Putamen (tissue), 1 donor: ENCODE measurements at regions not wholly inside any gene's neighbourhood (a gene's known extent, or its start where the extent isn't known, plus 50 kb on each side); places are given as distances from the start of the nearest gene placed in this dataset.

ENCODE experiments used
- DNase-seq: peaks from one replicate; pipeline ENCODE4 v3.0.0-alpha.2; 2016; ENCODE audit warnings: low spot score

DNA sequence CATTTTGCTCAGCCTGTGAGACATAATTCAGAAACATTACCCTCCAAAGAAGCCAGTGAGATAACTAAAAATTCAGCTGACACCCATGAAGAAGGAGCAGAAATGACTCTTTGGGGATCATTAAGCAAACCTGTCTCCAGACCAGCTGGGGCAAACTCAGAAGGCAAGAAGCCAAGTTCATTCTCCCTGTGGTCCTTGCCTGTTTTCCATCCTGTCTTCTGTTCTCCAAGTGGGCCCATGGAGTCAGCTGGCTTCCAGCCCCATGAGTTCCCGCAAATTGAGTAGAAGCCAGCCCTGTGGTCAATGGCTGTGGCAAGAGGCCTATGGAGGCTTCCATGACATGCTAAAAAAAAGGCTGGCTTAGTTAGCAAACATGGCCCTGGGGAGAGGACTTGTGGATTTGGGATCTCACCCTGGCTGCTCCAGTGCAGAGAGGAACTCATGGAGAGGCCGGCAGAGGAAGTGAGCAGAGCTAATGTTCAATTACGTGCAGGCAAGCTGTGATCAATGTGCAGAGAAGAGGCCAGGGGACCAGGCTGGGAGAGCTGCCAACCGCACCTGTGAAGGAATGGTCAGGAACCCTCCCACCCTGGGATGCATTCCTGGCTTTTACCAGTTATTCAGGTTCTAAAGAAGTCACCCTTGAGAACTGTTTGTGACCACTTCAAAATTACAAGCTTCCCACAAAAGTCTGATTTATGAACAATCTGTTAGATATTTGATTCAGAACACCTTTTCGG, 229.1 kb downstream of the TSHZ3 start:
- DNase-seq: no peak

DNA sequence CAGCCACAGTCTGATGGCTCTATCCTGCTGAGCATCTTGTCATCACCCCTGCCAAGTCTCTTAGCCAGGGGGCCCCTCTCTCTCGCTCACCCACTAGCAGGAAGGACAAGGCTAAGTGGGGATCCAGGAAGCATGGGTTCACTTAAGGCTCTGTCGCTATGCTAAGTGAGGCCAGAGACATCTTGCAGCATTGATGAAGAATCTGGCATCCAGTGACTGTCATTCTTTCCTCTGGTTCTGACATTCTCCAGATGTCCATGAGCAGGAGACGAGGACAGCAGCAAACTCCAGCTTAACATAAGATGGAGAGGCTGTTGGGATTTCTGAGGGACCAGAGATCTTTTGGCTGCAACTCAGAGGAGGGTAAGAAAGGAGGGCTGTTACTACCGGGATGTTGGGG, 230.2 kb downstream of the TSHZ3 start:
- DNase-seq: no peak

DNA sequence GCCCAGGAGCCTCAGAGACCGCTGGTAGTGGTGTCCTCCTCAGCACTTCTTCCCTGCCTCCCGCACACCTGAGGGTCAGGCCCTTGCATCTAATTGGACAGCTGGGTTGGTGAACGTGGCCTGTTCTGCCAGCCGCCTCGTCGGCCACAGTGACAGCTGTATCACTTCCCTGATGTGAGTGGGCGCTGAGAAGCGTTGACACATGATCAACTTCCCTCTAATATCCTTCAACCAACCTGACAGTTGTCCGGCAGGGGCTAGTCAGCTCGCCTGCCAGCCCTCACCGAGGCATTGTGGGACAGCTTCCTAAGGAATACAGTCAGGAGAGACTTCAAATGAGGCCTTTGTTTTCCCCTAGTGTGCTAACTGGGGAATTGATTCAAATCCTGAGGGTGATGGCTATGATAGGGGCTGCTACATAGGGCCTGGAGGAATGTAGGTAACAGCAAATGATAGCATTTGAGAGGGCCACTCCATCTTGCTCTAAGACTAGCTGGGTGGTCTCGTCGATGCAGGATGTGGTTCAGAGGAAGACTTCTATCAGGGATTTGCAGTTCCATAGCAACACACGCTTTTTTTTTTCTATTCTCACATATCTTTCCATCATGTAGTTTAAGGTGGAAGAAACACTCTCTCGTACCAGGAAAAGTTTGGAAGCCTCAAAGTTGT, 230.8 kb downstream of the TSHZ3 start:
- no peak for DNase-seq

DNA sequence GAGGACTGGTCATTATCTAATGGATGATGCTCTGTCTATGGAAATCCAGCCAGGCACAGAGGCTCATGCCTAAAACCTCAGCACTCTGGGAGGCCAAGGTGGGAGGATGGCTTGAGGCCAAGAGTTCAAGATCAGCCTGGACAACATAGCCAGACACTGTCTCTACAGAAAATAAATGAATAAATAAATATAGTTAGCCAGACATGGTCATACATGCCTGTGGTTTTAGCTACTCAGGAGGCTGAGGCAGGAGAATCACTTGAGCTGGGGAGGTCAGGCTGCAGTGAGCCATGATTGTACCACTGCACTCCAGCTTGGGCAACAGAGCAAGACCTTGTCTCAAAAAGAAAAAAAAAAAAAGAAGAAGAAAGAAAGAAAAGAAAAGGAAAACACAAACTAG, 234.7 kb downstream of the TSHZ3 start:
- no peak for DNase-seq

DNA sequence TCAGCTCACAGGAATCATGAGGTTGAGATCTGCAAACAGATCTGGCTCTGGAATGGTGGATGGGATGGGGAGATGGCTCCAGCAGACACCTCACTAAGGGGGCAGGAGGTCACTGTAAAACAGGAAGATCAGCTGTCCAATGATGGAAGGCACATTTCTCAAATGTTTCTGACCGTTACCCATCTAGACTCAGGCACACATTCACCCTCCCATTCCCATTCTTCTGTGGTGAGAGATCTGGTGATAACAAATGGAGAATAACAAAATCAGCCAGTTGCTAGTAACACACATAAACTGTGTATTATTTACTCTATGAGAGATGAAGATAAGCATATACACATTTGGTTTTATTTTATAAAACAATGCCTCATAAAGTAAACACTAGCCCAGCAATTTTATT, 235.9 kb downstream of the TSHZ3 start:
- DNase-seq: no peak

DNA sequence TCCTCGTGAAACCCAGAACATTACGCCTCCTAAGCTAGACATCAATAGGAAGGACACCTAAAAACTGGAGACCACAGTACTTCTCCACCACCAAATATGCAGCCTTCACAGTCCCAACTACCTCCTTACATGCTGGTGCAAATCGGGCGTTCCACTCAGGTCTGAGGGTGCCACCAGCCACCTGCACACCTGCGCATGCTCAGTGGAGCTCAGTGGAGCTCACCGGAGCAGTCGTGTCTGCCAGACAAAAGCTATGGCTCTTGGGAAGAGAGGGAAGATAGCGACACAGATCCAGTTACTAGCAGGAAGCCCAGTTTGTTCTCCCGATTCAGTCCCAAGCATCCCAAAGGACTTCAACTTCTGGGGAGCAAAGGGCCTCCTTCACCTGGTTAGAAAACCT, 237.1 kb downstream of the TSHZ3 start:
- no peak for DNase-seq

DNA sequence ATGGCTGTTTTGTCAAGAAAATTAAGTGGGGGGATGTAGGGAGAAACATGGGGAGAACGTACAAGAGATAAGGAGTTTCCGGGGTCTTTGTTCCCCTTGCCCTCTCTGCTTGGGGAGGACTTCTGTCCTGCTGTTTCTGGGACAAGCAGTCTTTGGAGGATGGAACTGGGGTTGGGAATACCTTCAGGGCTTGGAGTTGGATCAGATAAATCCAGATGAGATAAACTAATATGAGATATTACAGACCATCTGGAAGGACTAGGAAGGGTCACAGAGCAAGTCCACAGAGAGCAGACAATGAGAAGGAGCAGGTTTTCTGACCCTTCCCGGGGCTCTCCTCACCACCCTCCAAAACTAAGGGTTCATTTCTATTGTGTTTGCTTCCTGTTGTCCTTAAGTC, 237.5 kb downstream of the TSHZ3 start:
- DNase-seq: no peak

DNA sequence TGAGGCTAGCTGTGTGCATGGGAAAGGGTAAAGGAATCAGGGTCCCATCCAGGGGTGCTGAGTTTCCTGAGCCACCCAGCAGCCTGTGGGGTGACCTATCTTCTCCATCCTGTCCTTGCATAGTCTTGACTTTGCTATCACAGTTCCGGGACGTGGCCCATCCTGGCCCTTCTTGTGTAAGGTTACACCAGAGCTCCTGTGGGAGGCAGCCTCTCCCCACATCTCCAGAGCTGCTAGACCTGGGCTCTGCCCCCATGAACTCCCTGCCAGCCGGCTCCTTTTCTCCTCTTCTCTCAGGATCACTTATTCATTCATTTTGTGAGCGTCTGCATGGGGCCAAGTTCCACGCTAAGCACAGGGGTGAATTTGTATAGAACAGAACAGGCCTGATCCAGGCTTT, 238.9 kb downstream of the TSHZ3 start:
- no peak for DNase-seq

DNA sequence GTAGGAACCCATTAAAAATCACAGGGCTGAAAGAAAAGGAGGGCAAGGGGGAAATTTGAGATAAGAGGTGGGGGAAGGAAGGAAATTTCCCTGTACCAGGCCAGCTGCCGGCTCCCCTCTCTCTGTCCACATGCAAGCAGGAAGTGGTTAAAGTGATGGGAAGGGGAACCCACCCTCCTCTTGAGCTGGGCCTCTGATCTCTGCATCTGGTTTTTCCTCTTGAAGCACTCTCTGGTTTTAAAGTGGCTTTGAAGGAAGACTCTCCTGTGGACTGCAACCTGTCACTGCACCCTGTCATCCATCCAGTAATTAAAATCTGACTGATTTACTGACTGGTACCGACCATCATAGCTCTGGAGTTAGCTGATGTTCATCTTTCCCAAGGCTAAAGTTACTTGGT, 239.6 kb downstream of the TSHZ3 start:
- no peak for DNase-seq

DNA sequence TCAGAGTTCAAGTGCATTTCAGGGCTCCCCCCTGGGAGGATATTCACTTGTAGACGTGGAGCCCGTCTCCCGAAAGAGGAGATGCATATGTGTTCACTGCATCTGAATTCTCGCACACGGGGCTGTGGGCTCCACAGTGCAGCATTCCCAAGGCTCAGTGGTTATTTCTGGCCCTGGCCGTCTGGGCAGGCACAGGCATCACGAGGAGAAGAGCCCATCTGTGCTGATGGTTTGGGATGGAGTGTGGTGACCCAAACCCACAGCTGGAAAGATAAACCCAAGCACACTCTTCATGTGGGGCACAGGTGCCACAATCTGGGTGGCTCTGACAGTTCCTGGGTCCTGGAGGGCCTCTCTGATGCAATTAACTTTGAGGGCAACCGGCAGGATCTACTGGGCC, 242.1 kb downstream of the TSHZ3 start:
- DNase-seq: no peak

DNA sequence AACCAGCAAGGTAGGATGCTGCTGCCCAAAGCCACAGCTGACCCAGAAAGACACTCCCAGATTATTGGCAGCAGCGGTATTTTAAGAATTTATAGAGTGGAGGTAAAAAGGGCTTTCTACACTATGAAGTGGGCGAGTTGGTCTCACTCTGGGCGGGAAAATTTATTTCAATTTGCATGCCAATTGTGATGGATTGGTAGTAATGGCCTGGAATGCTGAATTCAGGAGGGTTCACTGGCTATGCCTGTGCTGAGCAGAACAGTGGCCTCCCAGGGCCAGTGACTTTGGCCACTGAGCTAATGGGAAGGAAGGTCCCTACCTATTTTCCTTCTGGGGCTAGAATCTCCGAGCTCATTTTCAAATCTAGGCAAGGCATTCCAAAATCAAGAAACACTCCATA, 243.5 kb downstream of the TSHZ3 start:
- no peak for DNase-seq

DNA sequence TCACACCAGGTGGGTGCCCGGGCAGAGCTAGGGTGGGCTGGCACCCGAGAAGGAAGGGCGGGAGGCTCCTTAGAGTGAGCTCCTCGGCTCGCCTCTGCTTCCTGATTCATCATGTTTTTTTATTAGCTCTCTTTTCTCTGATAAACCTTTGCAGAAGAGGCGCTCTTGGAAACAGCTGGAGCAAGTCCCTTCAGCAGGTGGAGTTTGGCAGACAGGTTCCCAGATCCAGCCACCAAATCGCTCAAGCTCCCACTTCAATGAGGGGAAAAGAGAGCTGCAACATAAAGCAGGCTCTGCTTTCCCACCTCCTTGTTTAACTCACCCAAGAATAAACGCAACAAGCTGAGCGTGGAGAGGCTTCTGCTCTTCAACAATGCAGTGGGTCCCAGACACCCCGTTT, 244.8 kb downstream of the TSHZ3 start:
- no peak for DNase-seq

DNA sequence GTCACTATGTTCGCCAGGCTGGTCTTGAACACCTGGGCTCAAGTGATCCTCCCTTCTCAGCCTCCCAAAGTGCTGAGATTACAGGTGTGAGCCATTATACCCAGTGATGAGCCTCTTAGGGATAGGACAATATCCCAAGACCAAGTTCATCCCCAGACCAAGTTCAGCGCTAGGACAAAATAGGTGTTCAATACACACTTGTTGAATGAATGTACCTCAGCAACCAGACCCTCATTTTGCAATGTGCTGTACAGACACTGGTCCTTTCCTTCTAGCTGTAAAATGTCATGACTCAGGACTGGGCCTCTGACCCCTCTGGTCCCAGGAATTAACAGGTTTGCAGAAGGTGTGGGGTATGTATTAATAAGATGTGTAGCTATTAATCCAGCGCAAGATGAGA, 246.0 kb downstream of the TSHZ3 start:
- DNase-seq: no peak

DNA sequence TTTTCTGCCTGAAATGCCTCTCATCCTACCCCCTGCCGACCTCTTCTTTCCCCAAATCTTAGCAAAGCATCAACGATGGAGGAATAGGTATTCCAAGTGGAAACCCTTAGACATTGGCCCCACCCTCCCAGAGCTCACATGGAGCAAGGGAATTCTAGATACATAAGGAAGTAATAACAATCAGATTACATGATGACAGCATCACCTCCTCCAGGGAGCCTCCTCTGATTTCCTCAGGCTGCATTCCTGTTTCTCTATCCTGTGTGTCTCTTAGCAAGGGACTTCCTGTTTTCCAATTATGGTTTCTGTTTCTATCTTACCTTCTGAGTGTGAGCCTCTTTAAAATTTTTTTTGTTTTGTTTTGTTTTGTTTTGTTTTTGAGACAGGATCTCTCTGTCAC, 246.6 kb downstream of the TSHZ3 start:
- no peak for DNase-seq

DNA sequence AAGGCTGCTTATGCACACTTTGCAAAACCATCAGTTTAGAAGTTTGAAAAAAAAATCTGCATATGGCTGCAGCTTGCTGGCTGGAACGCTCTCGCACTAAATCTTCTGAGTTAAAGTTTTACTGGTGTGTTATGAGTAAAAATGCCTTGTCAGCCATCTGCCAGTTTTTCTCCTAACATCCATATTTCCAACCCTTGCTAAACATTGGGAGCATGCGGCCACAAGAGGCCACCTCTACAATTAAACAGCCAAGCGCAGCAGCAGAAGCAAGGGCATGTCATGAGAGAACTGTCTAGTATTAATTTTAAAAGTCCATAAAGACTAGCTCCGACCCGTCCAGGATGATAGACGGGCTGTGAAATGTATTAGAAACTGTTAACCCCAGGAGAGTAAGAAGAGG, 248.3 kb downstream of the TSHZ3 start:
- DNase-seq: no peak

DNA sequence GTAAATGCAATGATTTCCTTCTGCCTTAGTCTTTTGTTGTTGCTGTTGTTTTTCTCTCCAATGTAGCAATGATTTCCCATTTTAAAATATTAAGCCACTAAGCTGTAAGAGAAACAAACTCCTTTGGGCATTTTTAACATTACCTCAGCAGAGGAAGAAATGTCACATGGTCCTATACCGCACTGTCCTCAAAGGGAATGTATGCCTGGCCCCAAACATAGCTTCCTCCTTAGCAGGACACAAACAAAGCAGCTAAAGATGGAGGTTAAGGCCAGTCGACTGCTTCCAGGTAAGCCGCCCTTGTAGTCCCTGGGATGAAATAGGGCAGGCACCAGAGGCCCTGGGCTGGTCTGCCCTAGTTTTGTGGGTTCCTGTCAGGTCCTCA, 249.0 kb downstream of the TSHZ3 start:
- no peak for DNase-seq

DNA sequence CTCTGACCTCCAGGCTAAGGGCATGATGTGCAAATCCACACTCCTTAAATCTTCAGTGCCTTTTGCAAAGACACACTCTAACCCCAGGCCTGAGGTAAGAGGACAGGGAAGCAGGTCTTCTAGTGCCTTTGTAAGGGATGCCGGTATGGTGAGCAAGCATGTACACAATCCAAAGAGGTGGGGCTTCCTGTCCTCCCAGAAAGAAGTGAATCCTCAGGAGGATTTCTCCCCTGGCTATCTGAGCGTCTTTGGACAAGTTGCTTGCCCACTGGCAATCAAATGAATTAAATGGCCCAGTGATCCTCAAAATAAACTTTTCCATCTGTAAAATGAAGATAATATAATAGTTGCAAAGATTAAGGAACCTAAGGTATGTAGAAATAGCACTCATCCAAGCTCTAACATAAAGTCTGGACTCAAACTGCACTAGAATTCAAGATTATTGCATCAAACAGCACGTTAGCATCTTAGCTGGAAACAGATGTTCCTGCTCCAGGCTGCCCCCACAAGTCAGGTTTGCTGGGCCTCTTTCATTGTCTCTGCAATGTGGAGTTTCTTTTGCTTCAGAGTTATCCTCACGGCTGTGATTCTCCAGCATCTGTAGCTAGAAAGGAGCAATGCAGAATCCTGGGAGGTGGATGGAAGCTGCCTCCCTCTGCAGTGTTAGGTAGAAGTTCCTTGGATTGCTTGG, 249.6 kb downstream of the TSHZ3 start:
- DNase-seq: no peak

DNA sequence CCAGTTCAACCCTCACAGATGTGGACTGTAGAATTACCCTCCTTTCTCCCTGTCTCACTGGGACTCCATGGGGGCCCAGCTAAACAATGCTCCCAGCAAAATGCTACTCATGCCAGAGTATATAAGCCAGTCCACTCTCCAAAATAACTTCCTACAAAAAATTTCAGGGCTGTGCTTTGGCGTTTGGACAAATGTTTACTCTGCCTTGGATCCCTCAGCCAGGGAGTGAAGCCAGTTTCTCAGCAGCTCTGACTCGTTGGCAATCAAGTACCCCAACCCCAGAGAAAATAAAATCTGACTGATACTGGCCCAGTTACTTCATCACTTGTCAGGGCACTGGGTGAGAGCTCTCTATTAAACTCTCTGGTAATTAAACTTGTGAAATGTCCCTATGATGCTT, 250.4 kb downstream of the TSHZ3 start:
- DNase-seq: no peak

DNA sequence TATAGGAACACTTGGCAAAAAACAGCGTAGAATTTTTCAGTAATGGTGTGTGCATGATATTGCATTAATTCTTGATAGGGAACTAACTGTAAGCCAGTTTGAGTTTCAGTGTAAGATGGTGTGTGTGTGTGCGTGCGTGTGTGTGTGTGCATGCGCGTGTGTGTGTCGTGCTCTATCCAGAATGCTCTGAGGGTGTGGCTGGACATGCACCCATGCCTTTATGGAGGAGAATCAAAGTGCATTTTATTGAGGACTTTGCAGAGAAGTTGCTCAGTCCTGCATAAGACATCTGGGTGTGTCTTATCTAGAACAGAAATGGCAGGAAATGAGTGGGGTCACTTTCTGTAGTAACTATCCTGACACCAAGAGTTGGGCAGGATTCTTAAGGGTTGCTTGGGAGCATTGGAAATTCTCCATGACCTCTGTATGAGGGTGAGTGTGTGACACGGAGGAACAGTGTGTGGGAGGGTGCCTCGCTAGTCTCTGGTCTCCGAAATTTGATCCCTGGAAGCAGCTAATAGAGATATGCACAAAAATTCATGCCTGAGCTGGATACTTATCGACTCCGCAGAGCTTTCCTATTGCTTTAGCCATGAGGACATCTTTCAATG, 252.2 kb downstream of the TSHZ3 start:
- no peak for DNase-seq

DNA sequence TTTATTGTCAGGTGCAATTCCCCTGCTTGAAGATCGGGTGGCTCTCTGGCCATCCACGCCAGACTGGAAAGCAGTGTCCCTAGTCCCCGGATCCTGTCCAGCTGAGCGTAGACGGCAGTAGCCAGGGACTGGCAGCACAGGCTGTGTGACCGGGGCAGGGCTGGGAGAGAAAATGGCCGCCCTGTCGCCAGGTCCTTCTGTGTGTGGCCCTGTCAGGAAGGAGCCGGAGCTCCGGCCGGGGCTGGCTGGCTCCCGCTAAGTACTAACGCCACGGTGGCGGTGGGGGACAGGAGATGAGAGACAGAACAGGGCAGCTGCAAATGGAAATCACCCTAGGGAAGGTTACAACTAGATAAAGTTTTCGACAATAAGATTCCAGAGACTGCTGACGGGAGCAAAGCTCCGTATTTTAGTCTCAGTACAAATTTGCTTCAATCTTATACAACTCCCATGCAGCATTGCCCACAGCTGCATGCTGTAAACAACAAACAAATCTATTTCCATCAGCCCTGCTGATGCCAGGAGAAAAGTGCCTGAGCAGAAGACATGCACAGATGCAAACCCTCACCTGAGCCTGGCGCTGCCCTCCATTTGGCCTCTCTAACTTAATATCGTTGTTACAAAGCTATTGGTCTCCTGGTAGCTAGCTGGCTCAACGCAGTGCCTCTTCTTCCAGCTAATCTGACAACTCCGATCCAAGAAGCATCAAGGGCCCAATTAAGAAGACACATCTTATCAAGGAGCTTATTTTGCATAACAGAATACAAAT, 253.0 kb downstream of the TSHZ3 start:
- DNase-seq: no peak

DNA sequence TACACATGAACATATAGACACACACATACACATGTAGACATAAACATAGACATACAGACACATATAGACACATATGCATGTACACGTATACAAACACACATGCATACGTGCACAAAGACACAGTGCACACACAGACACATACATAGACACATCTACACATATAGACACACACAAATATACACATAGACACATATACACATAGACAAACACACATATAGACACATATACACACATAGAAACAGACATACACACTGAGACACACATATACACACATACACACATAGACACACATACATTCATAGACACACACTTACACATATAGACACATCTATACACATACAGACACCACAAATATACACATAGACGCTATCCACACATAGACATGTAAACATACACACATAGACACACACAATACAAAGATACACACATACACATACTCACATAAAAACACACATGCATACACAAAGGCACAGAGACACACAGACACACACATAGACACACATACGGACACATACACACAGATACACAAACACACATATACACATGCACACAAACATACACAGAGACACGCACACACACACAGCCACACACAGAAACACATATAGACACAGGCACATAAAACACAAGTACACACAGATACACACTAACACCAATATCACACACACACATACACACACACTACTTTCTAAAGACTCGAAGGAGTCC, 254.0 kb downstream of the TSHZ3 start:
- no peak for DNase-seq

DNA sequence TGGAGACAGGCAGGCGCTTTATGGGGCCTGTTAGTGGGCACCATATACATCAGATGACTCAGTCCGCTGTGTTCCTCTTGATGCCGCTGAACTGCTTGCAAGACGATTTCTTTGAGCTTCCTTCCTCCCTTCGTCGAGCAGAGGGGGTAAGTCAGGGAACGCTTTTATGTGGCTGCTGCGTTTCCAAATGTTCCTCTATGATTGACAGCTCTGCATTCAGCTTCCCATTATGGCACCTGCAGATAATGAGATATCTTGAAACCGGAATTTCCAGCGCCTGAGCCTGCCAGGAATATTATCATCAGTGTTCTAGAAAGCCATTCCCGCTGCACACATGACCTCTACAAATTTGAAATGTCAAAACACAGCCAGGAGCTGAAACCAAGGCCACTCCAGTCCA, 257.0 kb downstream of the TSHZ3 start:
- no peak for DNase-seq
